HCT116 (cell line): ENCODE measurements at regions not wholly inside any gene's neighbourhood (a gene's known extent, or its start where the extent isn't known, plus 50 kb on each side); places are given as distances from the start of the nearest gene placed in this dataset.
"Not testable (repeated sequence)": the region's sequence is repeated elsewhere in the genome, so short reads cannot be mapped to it uniquely, and the experiment has no call there.

ENCODE experiments used
- ATAC-seq: fragments of 200-7000 bp; cut with Tn5 transposase; 2 replicates; pipeline ENCODE4 v1.9.1; 2020; ENCODE audit warnings: mild to moderate bottlenecking, moderate library complexity
- BruUV-seq: library from RNA; stranded (reverse); fragments of 400-500 nt; replicated peaks from 2 replicates; lab custom pipeline; 2021; lab: Mats Ljungman, UMichigan
- CTCF ChIA-PET: fragments of 300-600 bp; sonication (Branson Sonifier 250); formaldehyde crosslinking; loops from one replicate; lab custom pipeline; 2021; ENCODE audit warnings: antibody characterized with exemption; lab: Charles Lee
- POLR2A ChIA-PET: fragments of 300-600, 350-600 bp; sonication (Branson Sonifier 250); formaldehyde crosslinking; loops from one replicate; lab custom pipeline; 2021; ENCODE audit warnings: antibody characterized with exemption; lab: Charles Lee
- RAD21 ChIA-PET, 2 experiments: fragments of 300-600 bp; sonication (Branson Sonifier 250); formaldehyde crosslinking; loops; one replicate each; lab custom pipeline; 2023; ENCODE audit warnings: low total read pairs in 2 of 2; ENCODE audit not compliant: uncharacterized antibody in 2 of 2, unreplicated experiment in 2 of 2, low non-redundant PET in 1 of 2; lab: Charles Lee
- DNase-seq: peaks from one replicate; pipeline ENCODE4 v3.0.0-alpha.2; 2010; ENCODE audit warnings: low read depth, low spot score
- H2AFZ ChIP-seq: fragments of 200-600 bp; shearing (Covaris generic), sonication (generic); 2 replicates; pipeline ENCODE4 v1.6.1; 2017; ENCODE audit warnings: low read depth, mixed run types, mixed read lengths, antibody characterized with exemption, low read length; ENCODE audit not compliant: poor library complexity, severe bottlenecking
- H3K27ac ChIP-seq: 2 replicates; pipeline ENCODE4 v1.5.1; 2012; ENCODE audit warnings: low read depth, low read length
- H3K27me3 ChIP-seq: fragments of 200-600 bp; sonication (generic); 2 replicates; pipeline ENCODE4 v1.6.1; 2016; ENCODE audit warnings: mixed run types, low read length, mixed read lengths; ENCODE audit not compliant: insufficient read depth
- H3K36me3 ChIP-seq, 2 experiments: fragments of 200-500 bp in 1 of 2; fragments of 200-600 bp in 1 of 2; sonication (Bioruptor generic) in 1 of 2; sonication (generic) in 1 of 2; 2 replicates each; pipeline versions ENCODE4 v1.5.1 to v1.6.1; 2014 to 2016; ENCODE audit warnings: low read length in 2 of 2, inconsistent platforms in 1 of 2, mixed read lengths in 1 of 2, mixed run types in 1 of 2; ENCODE audit not compliant: insufficient read depth in 2 of 2, control insufficient read depth in 1 of 2
- H3K4me1 ChIP-seq, 2 experiments: fragments of 200-600 bp in 1 of 2; sonication (generic) in 1 of 2; 2 replicates each; pipeline versions ENCODE4 v1.5.1 to v1.6.1; 2012 to 2017; ENCODE audit warnings: low read length in 2 of 2, inconsistent platforms in 1 of 2, mild to moderate bottlenecking in 1 of 2, mixed read lengths in 1 of 2, mixed run types in 1 of 2, moderate library complexity in 1 of 2; ENCODE audit not compliant: insufficient read depth in 2 of 2, control insufficient read depth in 1 of 2
- H3K4me2 ChIP-seq: fragments of 200-600 bp; sonication (generic); 2 replicates; pipeline ENCODE4 v1.6.1; 2017; ENCODE audit warnings: mixed run types, low read length, mixed read lengths
- H3K4me3 ChIP-seq, 2 experiments: fragments of 200-600 bp in 1 of 2; sonication (generic) in 1 of 2; replicated peaks in 1 of 2; 2 replicates each; pipeline ENCODE4 v1.5.1; 2011 to 2016; ENCODE audit warnings: low read length in 2 of 2, control low read depth in 1 of 2, low read depth in 1 of 2, mild to moderate bottlenecking in 1 of 2, mixed read lengths in 1 of 2, mixed run types in 1 of 2
- H3K79me2 ChIP-seq: fragments of 200-600 bp; sonication (generic); 2 replicates; pipeline ENCODE4 v1.6.1; 2017; ENCODE audit warnings: mild to moderate bottlenecking, mixed run types, low read length, moderate library complexity, mixed read lengths; ENCODE audit not compliant: insufficient read depth
- H3K9ac ChIP-seq: fragments of 200-600 bp; sonication (generic); 2 replicates; pipeline ENCODE4 v1.6.1; 2016; ENCODE audit warnings: low read length, mixed read lengths
- H3K9me2 ChIP-seq: fragments of 200-600 bp; sonication (generic), shearing (Covaris generic); 2 replicates; pipeline ENCODE4 v1.6.1; 2017; ENCODE audit warnings: mixed run types, mild to moderate bottlenecking, moderate library complexity; ENCODE audit not compliant: insufficient read depth
- H3K9me3 ChIP-seq, 2 experiments: fragments of 200-500 bp in 1 of 2; fragments of 200-600 bp in 1 of 2; sonication (Bioruptor generic) in 1 of 2; sonication (generic) in 1 of 2; 2 replicates each; pipeline ENCODE4 v1.6.1; 2014 to 2017; ENCODE audit warnings: low read length in 2 of 2, mixed read lengths in 2 of 2, inconsistent platforms in 1 of 2, low read depth in 1 of 2, mild to moderate bottlenecking in 1 of 2, mixed run types in 1 of 2, moderate library complexity in 1 of 2; ENCODE audit not compliant: control insufficient read depth in 1 of 2, insufficient read depth in 1 of 2
- H4K20me1 ChIP-seq: fragments of 200-600 bp; sonication (generic), shearing (Covaris generic); 2 replicates; pipeline ENCODE4 v1.6.1; 2017; ENCODE audit warnings: mixed run types, mild to moderate bottlenecking, moderate library complexity; ENCODE audit not compliant: insufficient read depth
- CBX3 ChIP-seq: IDR thresholded peaks from 2 replicates; pipeline ENCODE4 v1.6.1; 2012; ENCODE audit warnings: low read depth
- CEBPB ChIP-seq: IDR thresholded peaks from 2 replicates; pipeline ENCODE4 v1.6.1; 2012; ENCODE audit warnings: low read depth
- CTCF ChIP-seq, 3 experiments: fragments of 200-600 bp in 1 of 3; sonication (generic) in 1 of 3; IDR thresholded peaks in 2 of 3; conservative IDR thresholded peaks in 1 of 3; 2 replicates each; pipeline ENCODE4 v1.5.1; 2012 to 2017; ENCODE audit warnings: low read depth in 2 of 3, low read length in 2 of 3, antibody characterized with exemption in 1 of 3, borderline replicate concordance in 1 of 3, control low read depth in 1 of 3, mild to moderate bottlenecking in 1 of 3, mixed read lengths in 1 of 3, mixed run types in 1 of 3, moderate library complexity in 1 of 3; ENCODE audit not compliant: insufficient read depth in 1 of 3
- EZH2phosphoT487 ChIP-seq: fragments of 200-600 bp; IDR thresholded peaks from 2 replicates; pipeline ENCODE4 v1.6.1; 2018; ENCODE audit warnings: antibody characterized with exemption, borderline replicate concordance
- MAX ChIP-seq: IDR thresholded peaks from 2 replicates; pipeline ENCODE4 v1.6.1; 2012
- POLR2A ChIP-seq: IDR thresholded peaks from 2 replicates; pipeline ENCODE4 v1.7.0; 2011; ENCODE audit warnings: borderline replicate concordance; ENCODE audit not compliant: insufficient read depth, insufficient read length; ENCODE audit errors: extremely low read depth
- POLR2AphosphoS5 ChIP-seq: IDR thresholded peaks from 2 replicates; pipeline ENCODE4 v1.6.1; 2011; ENCODE audit warnings: mild to moderate bottlenecking, low read depth, low read length, moderate library complexity
- RAD21 ChIP-seq: IDR thresholded peaks from 2 replicates; pipeline ENCODE4 v1.6.1; 2012; ENCODE audit warnings: low read depth, mild to moderate bottlenecking
- SIN3A ChIP-seq: IDR thresholded peaks from 2 replicates; pipeline ENCODE4 v1.6.1; 2012; ENCODE audit warnings: low read depth
- SP1 ChIP-seq: IDR thresholded peaks from 2 replicates; pipeline ENCODE4 v1.6.1; 2012; ENCODE audit warnings: low read depth
- SRF ChIP-seq: IDR thresholded peaks from 2 replicates; pipeline ENCODE4 v1.6.1; 2012; ENCODE audit warnings: low read depth
- YY1 ChIP-seq: IDR thresholded peaks from 2 replicates; pipeline ENCODE4 v1.6.1; 2011; ENCODE audit warnings: low read length, low read depth, moderate library complexity, mild to moderate bottlenecking; ENCODE audit not compliant: insufficient replicate concordance; ENCODE audit errors: extremely low read depth
- ZBTB33 ChIP-seq: IDR thresholded peaks from 2 replicates; pipeline ENCODE4 v1.6.1; 2011; ENCODE audit warnings: mild to moderate bottlenecking, low read length, moderate library complexity; ENCODE audit not compliant: insufficient replicate concordance; ENCODE audit errors: extremely low read depth
- ZNF274 ChIP-seq: fragments of 200-500 bp; sonication (Bioruptor generic); IDR thresholded peaks from 2 replicates; pipeline ENCODE4 v1.6.1; 2014; ENCODE audit warnings: mild to moderate bottlenecking, low read depth, low read length, inconsistent platforms
- intact Hi-C: fragments of 100-400 bp; cut with micrococcal nuclease; formaldehyde crosslinking; loops from 2 replicates; pipeline ENCODE4 v1.10.0; 2022

GRCh38 chrX:84858771-84859170 lies 144.9 kb upstream of the APOOL start:
- H2AFZ ChIP-seq, H3K27me3 ChIP-seq, H3K36me3 ChIP-seq, ATAC-seq, H3K9ac ChIP-seq, H3K4me3 ChIP-seq, H3K9me2 ChIP-seq, intact Hi-C loops, CTCF ChIA-PET, H3K4me2 ChIP-seq, H3K27ac ChIP-seq, POLR2A ChIA-PET, RAD21 ChIA-PET, H3K9me3 ChIP-seq, H4K20me1 ChIP-seq, BruUV-seq, H3K79me2 ChIP-seq, H3K4me1 ChIP-seq, DNase-seq: not testable (repeated sequence)

- H3K9ac ChIP-seq, result no peak overlapping the region
- POLR2A ChIA-PET, result no interaction called here
- no peak overlapping the region for H3K4me2 ChIP-seq
- CTCF ChIA-PET, result no interaction called here
- no peak overlapping the region for H2AFZ ChIP-seq
- H3K27ac ChIP-seq, result no peak overlapping the region
- no peak overlapping the region for H3K4me3 ChIP-seq
- H3K79me2 ChIP-seq, result no peaks in the 10 kb centered on the region
- no TSS peak for BruUV-seq
- H4K20me1 ChIP-seq, result no peaks in the 10 kb centered on the region
- no peak for ATAC-seq
- H3K27me3 ChIP-seq, result no peaks in the 10 kb centered on the region
- intact Hi-C loops, result no loop called here
- no peaks in the 10 kb centered on the region for H3K9me2 ChIP-seq
- no peaks in the 10 kb centered on the region for H3K9me3 ChIP-seq
- H3K4me1 ChIP-seq, result no peaks in the 10 kb centered on the region
- no peak for DNase-seq
- RAD21 ChIA-PET, result no interaction called here
- H3K36me3 ChIP-seq, result no peaks in the 10 kb centered on the region
- TF ChIP-seq SP1, result no peak
- no peak for TF ChIP-seq RAD21
- no peak for TF ChIP-seq EZH2phosphoT487
- TF ChIP-seq POLR2AphosphoS5, result no peak
- no peak for TF ChIP-seq SIN3A
- no peak for TF ChIP-seq SRF
- no peak for TF ChIP-seq CEBPB
- TF ChIP-seq ZNF274, result no peak
- TF ChIP-seq POLR2A, result no peak
- TF ChIP-seq YY1, result no peak
- TF ChIP-seq MAX, result no peak
- no peak for TF ChIP-seq ZBTB33
- TF ChIP-seq CBX3, result no peak
- no peak for TF ChIP-seq CTCF (IDR thresholded peaks at IDR 0.05 in 2 of 3, conservative IDR thresholded peaks at IDR 0.05 in 1 of 3; ENCODE audit: borderline replicate concordance in 1 of 3, insufficient read depth in 1 of 3, low read depth in 2 of 3, low read length in 2 of 3)
These were observed 138.6 kb upstream of the APOOL start for GRCh38 chrX:84865113-84865512.
